ENCODE measurements at regions not wholly inside any gene's neighbourhood (a gene's known extent, or its start where the extent isn't known, plus 50 kb on each side); places are given as distances from the start of the nearest gene placed in this dataset.

- no peaks in the 10 kb centered on the region for H3K36me3 ChIP-seq (ENCODE audit: control insufficient read depth, insufficient read depth, low read length)
- ChIA-PET CTCF (no interaction called here), POLR2A (ENCODE audit: unreplicated experiment) (no interaction called here)
- DNase-seq (no peak), ATAC-seq (ENCODE audit: low read depth) (no peak)
- H4K8ac ChIP-seq (ENCODE audit: low read depth in 2 of 2, low read length in 2 of 2) = no peak overlapping the region
- no peak overlapping the region for H2BK120ac ChIP-seq (ENCODE audit: low read depth, low read length)
- H3K4me3 ChIP-seq (ENCODE audit: insufficient read depth, low read depth, low read length) = no peak overlapping the region
- H3K4me1 ChIP-seq (ENCODE audit: control insufficient read depth, insufficient read depth, low read length) = no peaks in the 10 kb centered on the region
- no peak overlapping the region for H3K18ac ChIP-seq (ENCODE audit: low read depth, low read length)
- no peak overlapping the region for H3K27ac ChIP-seq (ENCODE audit: insufficient read depth, low read length)
- no peak overlapping the region for H4K5ac ChIP-seq (ENCODE audit: low read depth, low read length)
- in situ Hi-C loops (cut with MboI; ENCODE audit: low sequenced_read_pairs) (loop anchor here (25.0 kb wide), 1 partner anchor 743 kb away; no protein-coding TSS in a partner anchor), intact Hi-C loops (cut with micrococcal nuclease) (no loop called here), dilution Hi-C loops (cut with HindIII; ENCODE audit: low sequenced_read_pairs, unreplicated experiment) (no loop called here)
- no peak overlapping the region for H3K14ac ChIP-seq (replicated peaks; ENCODE audit: low read depth, low read length)
- no peak overlapping the region for H3K9ac ChIP-seq (ENCODE audit: low read depth, low read length)
- H2AFZ ChIP-seq (replicated peaks; ENCODE audit: low read length, poor library complexity) = no peak overlapping the region
- H3K79me1 ChIP-seq (ENCODE audit: low read depth in 1 of 2, low read length in 2 of 2) = no peaks in the 10 kb centered on the region
- 0% methylated on average over 1 of the region's 4 CpGs; no CpG with 5 or more reads in 1 of the 2 experiments for WGBS, 2 experiments (ENCODE audit: extremely low coverage in 2 of 2, insufficient read length in 1 of 2)
- H3K9me3 ChIP-seq (ENCODE audit: control insufficient read depth, insufficient read depth, low read length) = no peaks in the 10 kb centered on the region
- no peak overlapping the region for H3K4ac ChIP-seq (ENCODE audit: low read depth, low read length)
- no peak overlapping the region for H3K23ac ChIP-seq (ENCODE audit: low read depth, low read length)
- H3K56ac ChIP-seq (ENCODE audit: extremely low read depth, insufficient read depth, low read length) = no peak overlapping the region
- TF ChIP-seq, protein P1, sequence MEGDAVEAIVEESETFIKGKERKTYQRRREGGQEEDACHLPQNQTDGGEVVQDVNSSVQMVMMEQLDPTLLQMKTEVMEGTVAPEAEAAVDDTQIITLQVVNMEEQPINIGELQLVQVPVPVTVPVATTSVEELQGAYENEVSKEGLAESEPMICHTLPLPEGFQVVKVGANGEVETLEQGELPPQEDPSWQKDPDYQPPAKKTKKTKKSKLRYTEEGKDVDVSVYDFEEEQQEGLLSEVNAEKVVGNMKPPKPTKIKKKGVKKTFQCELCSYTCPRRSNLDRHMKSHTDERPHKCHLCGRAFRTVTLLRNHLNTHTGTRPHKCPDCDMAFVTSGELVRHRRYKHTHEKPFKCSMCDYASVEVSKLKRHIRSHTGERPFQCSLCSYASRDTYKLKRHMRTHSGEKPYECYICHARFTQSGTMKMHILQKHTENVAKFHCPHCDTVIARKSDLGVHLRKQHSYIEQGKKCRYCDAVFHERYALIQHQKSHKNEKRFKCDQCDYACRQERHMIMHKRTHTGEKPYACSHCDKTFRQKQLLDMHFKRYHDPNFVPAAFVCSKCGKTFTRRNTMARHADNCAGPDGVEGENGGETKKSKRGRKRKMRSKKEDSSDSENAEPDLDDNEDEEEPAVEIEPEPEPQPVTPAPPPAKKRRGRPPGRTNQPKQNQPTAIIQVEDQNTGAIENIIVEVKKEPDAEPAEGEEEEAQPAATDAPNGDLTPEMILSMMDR (conservative IDR thresholded peaks at IDR 0.05; ENCODE audit: low read depth, low read length) = no peak
- TF ChIP-seq, protein P2, sequence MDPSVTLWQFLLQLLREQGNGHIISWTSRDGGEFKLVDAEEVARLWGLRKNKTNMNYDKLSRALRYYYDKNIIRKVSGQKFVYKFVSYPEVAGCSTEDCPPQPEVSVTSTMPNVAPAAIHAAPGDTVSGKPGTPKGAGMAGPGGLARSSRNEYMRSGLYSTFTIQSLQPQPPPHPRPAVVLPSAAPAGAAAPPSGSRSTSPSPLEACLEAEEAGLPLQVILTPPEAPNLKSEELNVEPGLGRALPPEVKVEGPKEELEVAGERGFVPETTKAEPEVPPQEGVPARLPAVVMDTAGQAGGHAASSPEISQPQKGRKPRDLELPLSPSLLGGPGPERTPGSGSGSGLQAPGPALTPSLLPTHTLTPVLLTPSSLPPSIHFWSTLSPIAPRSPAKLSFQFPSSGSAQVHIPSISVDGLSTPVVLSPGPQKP (IDR thresholded peaks at IDR 0.05; ENCODE audit: borderline replicate concordance, low read depth, low read length) = no peak
- no peak for TF ChIP-seq MAFK (IDR thresholded peaks at IDR 0.05; ENCODE audit: low read depth, low read length)
- TF ChIP-seq CEBPB (IDR thresholded peaks at IDR 0.05; ENCODE audit: low read depth, low read length) = no peak
- no peak for TF ChIP-seq FOS (IDR thresholded peaks at IDR 0.05; ENCODE audit: low read depth, low read length)
- no peak for TF ChIP-seq RCOR1 (IDR thresholded peaks at IDR 0.05; ENCODE audit: insufficient replicate concordance, low read length)
- no peak for TF ChIP-seq USF2 (IDR thresholded peaks at IDR 0.05; ENCODE audit: low read depth, low read length)
- no peak overlapping the region for H2AK5ac ChIP-seq (ENCODE audit: low read depth, low read length)
- H3K27me3 ChIP-seq (ENCODE audit: control insufficient read depth, insufficient read depth, low read length) = no peaks in the 10 kb centered on the region
- H2BK5ac ChIP-seq (ENCODE audit: low read depth, low read length, poor library complexity, severe bottlenecking) = no peak overlapping the region
- H4K91ac ChIP-seq (ENCODE audit: insufficient read depth, low read depth, low read length) = no peak overlapping the region
- no TSS peak for BruUV-seq (replicated peaks)
- H2AK9ac ChIP-seq (replicated peaks; ENCODE audit: low read depth, low read length, poor library complexity) = no peak overlapping the region
- no peak overlapping the region for H3K4me2 ChIP-seq (ENCODE audit: low read depth, low read length)
- no peaks in the 10 kb centered on the region for H3K9me1 ChIP-seq (ENCODE audit: insufficient read depth, low read length)
- H2BK15ac ChIP-seq (ENCODE audit: low read depth, low read length) = no peak overlapping the region
- no peaks in the 10 kb centered on the region for H4K20me1 ChIP-seq (ENCODE audit: insufficient read depth, low read length)
- H2BK20ac ChIP-seq (ENCODE audit: low read depth, low read length) = no peak overlapping the region
These were observed 116.9 kb upstream of the CCDC196 start for GRCh38 chr14:66369157-66369697.
